ENCODE measurements at regions not wholly inside any gene's neighbourhood (a gene's known extent, or its start where the extent isn't known, plus 50 kb on each side); places are given as distances from the start of the nearest gene placed in this dataset.

DNA sequence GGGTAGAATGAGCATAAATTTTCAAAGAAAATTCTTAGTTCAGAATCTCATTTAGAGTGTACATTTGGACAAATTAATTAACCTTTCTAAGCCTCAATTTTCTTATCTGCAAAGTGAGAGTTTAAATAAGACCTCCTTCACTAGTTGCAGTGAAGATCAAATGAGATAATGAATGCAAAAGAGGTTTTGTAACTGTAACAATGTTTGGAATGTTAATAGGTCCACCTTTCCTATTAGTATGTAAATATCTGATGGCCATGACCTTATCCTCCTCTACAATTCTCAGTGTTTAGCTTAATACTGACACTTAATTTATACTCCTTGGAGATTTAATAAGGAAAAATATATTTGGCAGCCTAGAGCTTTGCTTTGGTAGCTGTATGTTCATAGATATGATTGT, 138.8 kb downstream of the GABRG1 start:
- DNase-seq: no peak

DNA sequence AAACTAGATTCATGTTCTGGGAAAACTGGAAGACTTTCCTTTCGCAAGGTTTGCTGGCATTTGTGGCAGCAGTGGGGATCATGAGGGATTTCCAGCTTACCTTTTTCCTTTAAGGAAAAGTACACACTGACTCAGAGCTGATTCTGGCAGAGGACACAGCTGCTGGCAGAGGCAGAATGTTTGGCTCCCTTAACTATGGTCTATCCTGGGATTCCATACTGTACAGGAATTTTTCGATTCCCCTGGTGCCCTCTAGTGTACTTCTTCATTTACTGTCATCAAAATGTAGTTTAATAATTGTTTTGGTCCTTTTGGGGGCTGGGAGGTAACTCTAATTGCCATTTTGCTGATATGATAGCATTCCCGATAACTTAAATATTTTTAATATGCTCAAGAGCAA, 152.7 kb downstream of the GABRG1 start:
- no peak for DNase-seq

GRCh38 chr4:45957353-45957752, 166.5 kb downstream of the GABRG1 start:
- no peak for DNase-seq

DNA sequence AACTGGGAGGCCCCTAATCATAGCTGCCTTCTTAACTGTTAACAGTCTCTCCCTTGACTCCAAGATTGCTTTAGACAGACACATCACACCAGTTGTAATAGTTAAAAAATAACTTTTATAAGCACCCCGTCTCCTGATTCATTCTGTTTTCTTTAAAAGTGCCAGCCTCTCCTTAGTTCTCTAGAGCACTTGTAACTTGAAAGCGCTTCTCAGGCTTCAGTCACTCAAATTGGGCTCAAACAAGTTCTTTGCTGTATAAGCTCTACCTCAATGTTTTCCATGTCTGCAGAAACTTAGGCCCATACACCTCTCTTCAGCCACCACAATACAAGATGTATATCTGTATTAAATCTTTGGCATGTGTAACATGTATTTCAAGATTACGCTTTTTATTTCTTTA, 169.6 kb downstream of the GABRG1 start:
- DNase-seq: no peak

- DNase-seq: no peak
Measured at GRCh38 chr4:45951153-45951552, 172.7 kb downstream of the GABRG1 start.

GRCh38 chr4:45946699-45947098, 177.2 kb downstream of the GABRG1 start:
- DNase-seq: no peak

DNA sequence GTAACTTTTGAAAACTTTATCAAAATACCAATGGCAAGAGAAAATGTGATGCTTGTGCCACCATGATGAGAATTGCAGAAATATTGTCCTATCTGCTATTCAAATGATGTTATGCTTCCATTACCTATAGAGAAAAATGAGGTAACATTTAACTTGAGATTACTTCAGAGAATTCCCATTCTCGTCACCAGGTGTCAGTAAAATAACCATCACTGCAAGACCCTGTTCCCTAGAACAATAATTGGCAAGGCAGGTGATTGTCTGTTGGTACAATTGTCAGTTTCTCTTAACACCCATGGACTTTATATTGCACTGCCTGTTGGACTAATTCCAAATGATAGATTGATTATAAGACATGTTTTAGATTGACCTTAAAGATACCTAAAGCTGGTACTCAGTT, 179.9 kb downstream of the GABRG1 start:
- DNase-seq: no peak

- DNase-seq: no peak
Measured at GRCh38 chr4:45939056-45939455, 184.8 kb downstream of the GABRG1 start.

DNA sequence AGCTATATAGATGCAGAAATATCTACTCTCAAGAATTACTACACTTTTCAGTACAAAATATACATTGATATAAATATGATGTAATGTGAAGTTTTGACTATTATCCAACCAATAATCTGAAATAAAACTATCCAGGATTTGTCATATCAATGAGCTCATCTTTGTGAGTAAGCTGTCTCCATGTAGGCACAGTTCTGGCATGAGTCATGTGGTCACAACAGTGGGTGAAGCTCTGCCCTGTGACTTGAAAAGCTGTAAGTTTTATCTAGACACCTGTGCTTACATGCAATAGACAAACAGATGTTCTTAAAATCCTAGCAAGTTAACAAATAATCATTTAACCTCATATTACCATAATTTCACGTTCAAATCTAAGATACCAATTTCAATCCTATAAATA, 192.7 kb downstream of the GABRG1 start:
- DNase-seq: no peak

- no peak for DNase-seq
Measured at GRCh38 chr4:45927641-45928040, 196.2 kb downstream of the GABRG1 start.

- no peak for DNase-seq
Measured at GRCh38 chr4:45925809-45926208, 198.0 kb downstream of the GABRG1 start.

- DNase-seq: no peak
Measured at GRCh38 chr4:45920861-45921260, 203.0 kb downstream of the GABRG1 start.

GRCh38 chr4:45910511-45910910, 213.3 kb downstream of the GABRG1 start:
- no peak for DNase-seq

DNA sequence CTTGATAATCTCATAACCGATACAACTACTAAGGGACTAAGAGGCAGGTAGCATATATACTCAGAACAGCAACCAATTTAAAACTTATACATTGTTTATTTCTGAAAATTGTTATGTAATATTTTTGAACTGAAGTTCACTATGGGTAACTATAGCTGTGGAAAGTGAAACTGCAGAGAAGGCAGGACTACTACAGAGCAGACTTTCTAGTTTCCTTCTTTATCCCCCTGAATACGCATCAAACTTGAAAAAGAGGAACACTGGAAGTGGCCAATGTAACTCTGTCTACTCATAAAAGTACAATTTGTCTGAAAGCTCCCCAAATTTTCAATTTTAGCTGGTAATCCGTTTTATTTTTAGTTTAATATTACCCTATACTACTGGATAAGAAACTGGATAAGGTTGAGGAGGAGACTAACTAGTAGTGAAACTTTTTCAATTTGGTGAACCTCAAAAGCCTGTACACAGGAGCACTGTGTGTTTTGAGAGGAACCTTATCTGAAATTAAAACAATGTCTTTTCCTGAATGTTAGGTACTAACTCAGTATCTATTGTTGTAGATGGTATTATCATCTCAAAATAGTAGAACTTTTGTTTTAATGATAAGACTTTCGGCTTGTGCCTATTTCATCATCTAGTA, 225.8 kb downstream of the GABRG1 start:
- peak; percentile 30 for DNase-seq

GRCh38 chr4:45883421-45883820, 240.4 kb downstream of the GABRG1 start:
- no peak for DNase-seq

DNA sequence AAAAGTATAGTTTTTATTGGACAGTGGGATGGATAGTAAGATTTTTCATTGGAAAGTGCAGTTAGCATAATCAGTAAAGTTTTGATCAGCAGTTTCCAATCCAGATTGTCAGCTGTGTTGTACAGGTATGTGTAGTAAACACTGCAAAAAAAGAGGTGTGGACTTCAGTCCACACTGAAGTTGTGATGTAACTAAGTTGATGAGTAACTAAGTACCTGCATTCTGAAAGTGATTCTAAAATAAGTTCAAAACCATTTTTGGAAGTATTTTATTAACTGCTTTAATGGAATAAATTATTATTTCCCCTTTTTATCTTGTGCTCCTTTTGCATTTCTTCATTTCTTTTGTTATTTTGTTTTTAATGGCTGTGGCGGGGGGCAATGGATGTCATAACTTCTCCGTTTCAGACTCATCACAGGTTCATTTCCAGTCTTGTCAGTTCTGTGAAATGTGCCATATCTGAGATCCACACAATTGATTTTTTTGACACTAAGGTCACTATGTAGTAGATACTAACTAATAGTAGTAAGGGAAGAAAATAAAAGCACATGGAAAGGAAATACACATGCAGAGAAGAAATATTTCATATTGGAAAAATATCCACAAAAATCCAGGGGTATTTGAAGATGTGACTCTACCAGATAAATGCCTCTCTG, 247.5 kb downstream of the GABRG1 start:
- DNase-seq: no peak

DNA sequence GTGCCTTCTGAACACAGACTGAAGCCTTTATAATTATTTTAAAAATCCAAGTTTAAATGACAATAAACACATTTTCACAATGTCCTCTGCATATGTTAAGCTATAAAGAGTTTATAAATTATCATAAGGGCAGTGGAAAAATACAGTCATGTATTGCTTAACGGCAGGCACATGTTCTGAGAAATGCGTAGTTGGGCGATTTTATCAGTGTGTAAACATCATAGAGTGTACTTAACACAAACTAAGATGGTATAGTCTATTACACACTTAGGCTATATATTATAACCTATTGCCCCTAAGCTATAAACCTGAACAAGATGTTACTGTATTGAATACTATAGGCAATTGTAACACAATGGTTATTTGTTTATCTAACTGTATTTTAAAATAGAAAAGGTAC, 254.7 kb downstream of the GABRG1 start:
- no peak for DNase-seq

GRCh38 chr4:45865781-45866180, 258.1 kb downstream of the GABRG1 start:
- no peak for DNase-seq

GRCh38 chr4:45855857-45856256, 268.0 kb downstream of the GABRG1 start:
- DNase-seq: no peak

- no peak for DNase-seq
Measured at GRCh38 chr4:45846016-45846415, 277.8 kb downstream of the GABRG1 start.

GRCh38 chr4:45841791-45842190, 282.1 kb downstream of the GABRG1 start:
- no peak for DNase-seq

GRCh38 chr4:45831692-45832091, 292.2 kb downstream of the GABRG1 start:
- no peak for DNase-seq

DNA sequence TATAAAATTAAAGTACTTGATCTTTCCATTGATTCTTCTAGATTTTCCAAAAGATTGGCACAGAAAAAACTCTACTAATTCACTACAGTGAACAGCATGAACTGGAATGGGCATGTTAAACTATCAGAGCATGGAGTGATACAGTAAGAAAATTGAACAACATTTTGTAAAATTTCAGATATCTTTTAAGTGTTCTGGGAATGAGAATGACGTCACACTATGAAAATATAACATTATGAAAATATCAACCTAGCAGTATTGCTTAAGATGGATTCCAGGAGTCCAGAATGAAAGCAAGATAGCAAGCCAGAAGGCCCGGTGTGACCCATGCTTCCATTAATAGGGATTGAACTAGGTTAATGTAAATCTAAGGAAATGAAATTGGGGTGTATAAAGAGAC, 319.9 kb downstream of the GABRG1 start:
- no peak for DNase-seq

DNA sequence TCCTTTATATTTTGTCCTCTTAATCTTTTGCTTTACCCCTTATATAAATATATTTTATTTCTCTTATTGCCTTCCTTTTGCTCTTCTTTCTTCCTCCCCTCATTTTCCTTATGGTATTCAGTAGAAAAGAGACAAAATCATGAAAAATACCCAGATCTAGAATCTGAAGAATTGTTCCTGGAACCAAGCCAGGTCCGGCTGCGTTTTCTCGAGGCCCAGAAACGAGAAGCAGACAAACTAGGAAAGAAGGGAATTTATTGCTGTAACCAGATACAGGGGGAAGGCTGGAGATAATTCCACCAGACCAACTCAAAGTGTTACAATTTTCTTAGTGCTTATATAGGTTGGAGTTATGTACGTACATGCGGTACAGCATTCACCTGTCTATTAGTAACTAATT, 328.7 kb downstream of the GABRG1 start:
- DNase-seq: no peak

GRCh38 chr4:45778514-45778913, 345.3 kb downstream of the GABRG1 start:
- no peak for DNase-seq

Data from KG1 (cell line).